ENCODE measurements at regions not wholly inside any gene's neighbourhood (a gene's known extent, or its start where the extent isn't known, plus 50 kb on each side); places are given as distances from the start of the nearest gene placed in this dataset.

DNA sequence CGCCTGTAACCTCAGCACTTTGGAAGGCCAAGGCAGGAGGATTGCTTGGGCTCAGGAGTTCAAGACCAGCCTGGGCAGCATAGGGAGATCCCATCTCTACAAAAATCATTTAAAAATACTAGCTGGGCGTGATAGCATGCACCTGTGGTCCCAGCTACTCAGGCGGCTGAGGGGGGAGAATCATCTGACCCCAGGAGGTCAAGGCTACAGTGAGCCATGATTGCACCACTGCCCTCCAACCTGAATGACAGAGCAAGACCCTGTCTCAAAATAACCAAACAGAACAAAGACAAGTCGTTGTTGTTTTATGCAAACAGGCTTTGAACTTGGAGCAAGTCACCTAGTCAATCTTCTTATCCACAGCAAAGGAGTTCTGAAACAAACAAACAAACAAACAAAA lies 82.0 kb upstream of the AKAP13 start:
- TF ChIP-seq, protein P1, sequence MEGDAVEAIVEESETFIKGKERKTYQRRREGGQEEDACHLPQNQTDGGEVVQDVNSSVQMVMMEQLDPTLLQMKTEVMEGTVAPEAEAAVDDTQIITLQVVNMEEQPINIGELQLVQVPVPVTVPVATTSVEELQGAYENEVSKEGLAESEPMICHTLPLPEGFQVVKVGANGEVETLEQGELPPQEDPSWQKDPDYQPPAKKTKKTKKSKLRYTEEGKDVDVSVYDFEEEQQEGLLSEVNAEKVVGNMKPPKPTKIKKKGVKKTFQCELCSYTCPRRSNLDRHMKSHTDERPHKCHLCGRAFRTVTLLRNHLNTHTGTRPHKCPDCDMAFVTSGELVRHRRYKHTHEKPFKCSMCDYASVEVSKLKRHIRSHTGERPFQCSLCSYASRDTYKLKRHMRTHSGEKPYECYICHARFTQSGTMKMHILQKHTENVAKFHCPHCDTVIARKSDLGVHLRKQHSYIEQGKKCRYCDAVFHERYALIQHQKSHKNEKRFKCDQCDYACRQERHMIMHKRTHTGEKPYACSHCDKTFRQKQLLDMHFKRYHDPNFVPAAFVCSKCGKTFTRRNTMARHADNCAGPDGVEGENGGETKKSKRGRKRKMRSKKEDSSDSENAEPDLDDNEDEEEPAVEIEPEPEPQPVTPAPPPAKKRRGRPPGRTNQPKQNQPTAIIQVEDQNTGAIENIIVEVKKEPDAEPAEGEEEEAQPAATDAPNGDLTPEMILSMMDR (conservative IDR thresholded peaks at IDR 0.05) = no peak
- TF ChIP-seq ZFX (IDR thresholded peaks at IDR 0.05) = no peak

All from C4-2B (cell line).